ENCODE measurements at regions not wholly inside any gene's neighbourhood (a gene's known extent, or its start where the extent isn't known, plus 50 kb on each side); places are given as distances from the start of the nearest gene placed in this dataset.

GRCh38 chr2:215615067-215615802 is 179.4 kb upstream of the FN1 start:
- no peak for DNase-seq

GRCh38 chr2:215614296-215614695 is 178.4 kb upstream of the FN1 start:
- no peak for DNase-seq

- no peak for DNase-seq
Observed at GRCh38 chr2:215613888-215614287, 178.0 kb upstream of the FN1 start.

- DNase-seq: no peak
Observed at GRCh38 chr2:215613280-215613679, 177.4 kb upstream of the FN1 start.

GRCh38 chr2:215612786-215613185 is 176.9 kb upstream of the FN1 start:
- DNase-seq: no peak

- DNase-seq: no peak
Observed at GRCh38 chr2:215611609-215612386, 175.9 kb upstream of the FN1 start.

GRCh38 chr2:215609089-215610032 is 173.5 kb upstream of the FN1 start:
- no peak for DNase-seq

GRCh38 chr2:215607766-215608165 is 171.9 kb upstream of the FN1 start:
- no peak for DNase-seq

- no peak for DNase-seq
Observed at GRCh38 chr2:215606219-215606618, 170.4 kb upstream of the FN1 start.

- no peak for DNase-seq
Observed at GRCh38 chr2:215605214-215605613, 169.3 kb upstream of the FN1 start.

GRCh38 chr2:215604606-215605005 is 168.7 kb upstream of the FN1 start:
- no peak for DNase-seq

- DNase-seq: no peak
Observed at GRCh38 chr2:215603440-215603839, 167.6 kb upstream of the FN1 start.

- no peak for DNase-seq
Observed at GRCh38 chr2:215602997-215603396, 167.1 kb upstream of the FN1 start.

- DNase-seq: no peak
Observed at GRCh38 chr2:215601990-215602721, 166.3 kb upstream of the FN1 start.

GRCh38 chr2:215601526-215601925 is 165.7 kb upstream of the FN1 start:
- no peak for DNase-seq

GRCh38 chr2:215598376-215598975 is 162.6 kb upstream of the FN1 start:
- DNase-seq: no peak

GRCh38 chr2:215597577-215597976 is 161.7 kb upstream of the FN1 start:
- no peak for DNase-seq

- no peak for DNase-seq
Observed at GRCh38 chr2:215594766-215595165, 158.9 kb upstream of the FN1 start.

GRCh38 chr2:215590010-215590745 is 154.3 kb upstream of the FN1 start:
- no peak for DNase-seq

GRCh38 chr2:215583881-215584280 is 148.0 kb upstream of the FN1 start:
- DNase-seq: no peak

GRCh38 chr2:215579809-215580208 is 143.9 kb upstream of the FN1 start:
- DNase-seq: peak; percentile 3

Data from hematopoietic multipotent progenitor cell treated with erythropoietin and hydrocortisone succinate and interleukin-3 and kit ligand, for 4 days (in vitro differentiated cells).